Bronchial epithelial cell (primary cell): ENCODE measurements at regions not wholly inside any gene's neighbourhood (a gene's known extent, or its start where the extent isn't known, plus 50 kb on each side); places are given as distances from the start of the nearest gene placed in this dataset.

ENCODE experiments used
- DNase-seq: peaks from one replicate; pipeline ENCODE4 v3.0.0-alpha.2; 2010; ENCODE audit warnings: low read depth
- FAIRE-seq: peaks from 2 replicates; lab custom pipeline; 2011; peaks lifted over from hg19 to GRCh38; lab: Jason Lieb, UNC
- H3K27me3 ChIP-seq: 2 replicates; pipeline ENCODE4 v1.5.1; 2011; ENCODE audit warnings: low read length; ENCODE audit not compliant: control insufficient read depth, insufficient read depth
- H3K36me3 ChIP-seq: 2 replicates; pipeline ENCODE4 v1.5.1; 2011; ENCODE audit warnings: low read length; ENCODE audit not compliant: control insufficient read depth, insufficient read depth
- H3K4me3 ChIP-seq: 2 replicates; pipeline ENCODE4 v1.5.1; 2011; ENCODE audit warnings: mild to moderate bottlenecking, low read depth, low read length, control low read depth
- CTCF ChIP-seq: IDR thresholded peaks from 2 replicates; pipeline ENCODE4 v1.5.1; 2011; ENCODE audit warnings: mild to moderate bottlenecking, moderate library complexity, low read length, control low read depth, inconsistent platforms; ENCODE audit not compliant: insufficient read depth, severe bottlenecking

GRCh38 chr11:129611661-129612446, 203.8 kb upstream of the TMEM45B start:
- FAIRE-seq (no peak), DNase-seq (no peak)
- Histone ChIP-seq H3K4me3 (no peak overlapping the region), H3K36me3 (no peaks in the 10 kb centered on the region), H3K27me3 (no peaks in the 10 kb centered on the region)
- TF ChIP-seq CTCF = no peak

GRCh38 chr11:129612447-129612961, 203.1 kb upstream of the TMEM45B start:
- DNase-seq = no peak
- H3K27me3 ChIP-seq = no peaks in the 10 kb centered on the region
- no peak for TF ChIP-seq CTCF
- FAIRE-seq = no peak
- H3K36me3 ChIP-seq = no peaks in the 10 kb centered on the region
- H3K4me3 ChIP-seq = no peak overlapping the region

GRCh38 chr11:129613071-129613470, 202.6 kb upstream of the TMEM45B start:
- DNase-seq (peak; percentile 36), FAIRE-seq (no peak)
- Histone ChIP-seq H3K36me3 (no peaks in the 10 kb centered on the region), H3K27me3 (no peaks in the 10 kb centered on the region), H3K4me3 (no peak overlapping the region)
- no peak for TF ChIP-seq CTCF

- H3K4me3 ChIP-seq = no peak overlapping the region
- no peak for TF ChIP-seq CTCF
- DNase-seq = no peak
- no peaks in the 10 kb centered on the region for H3K27me3 ChIP-seq
- H3K36me3 ChIP-seq = no peaks in the 10 kb centered on the region
- FAIRE-seq = no peak
Measured at GRCh38 chr11:129614256-129614944, 201.2 kb upstream of the TMEM45B start.

- FAIRE-seq = no peak
- DNase-seq = no peak
- TF ChIP-seq CTCF = no peak
- no peaks in the 10 kb centered on the region for H3K27me3 ChIP-seq
- H3K4me3 ChIP-seq = no peak overlapping the region
- no peaks in the 10 kb centered on the region for H3K36me3 ChIP-seq
Measured at GRCh38 chr11:129618046-129618569, 197.5 kb upstream of the TMEM45B start.
